ENCODE measurements at regions not wholly inside any gene's neighbourhood (a gene's known extent, or its start where the extent isn't known, plus 50 kb on each side); places are given as distances from the start of the nearest gene placed in this dataset.

- H3K9me3 Mint-ChIP-seq = no peaks in the 10 kb centered on the region
- no peak for DNase-seq (ENCODE audit: low spot score in 2 of 2, unreplicated experiment in 2 of 2)
- no peaks in the 10 kb centered on the region for H3K27me3 Mint-ChIP-seq (ENCODE audit: low read depth)
- no peaks in the 10 kb centered on the region for H3K4me1 Mint-ChIP-seq
- no peak for TF ChIP-seq CTCF (IDR thresholded peaks at IDR 0.05; ENCODE audit: unreplicated experiment)
- H3K36me3 Mint-ChIP-seq = no peaks in the 10 kb centered on the region
- no peak overlapping the region for H3K27ac Mint-ChIP-seq
- H3K4me3 Mint-ChIP-seq = no peak overlapping the region
Measured at GRCh38 chr13:32857689-32858088, 158.5 kb upstream of the KL start.

- Mint-ChIP-seq H3K9me3 (no peaks in the 10 kb centered on the region), H3K4me3 (no peak overlapping the region), H3K27ac (no peak overlapping the region), H3K27me3 (ENCODE audit: low read depth) (no peaks in the 10 kb centered on the region), H3K36me3 (no peaks in the 10 kb centered on the region), H3K4me1 (no peaks in the 10 kb centered on the region)
- DNase-seq (ENCODE audit: low spot score in 2 of 2, unreplicated experiment in 2 of 2) = no peak
- no peak for TF ChIP-seq CTCF (IDR thresholded peaks at IDR 0.05; ENCODE audit: unreplicated experiment)
Measured at GRCh38 chr13:32859707-32860292, 156.4 kb upstream of the KL start.

GRCh38 chr13:32861304-32861703, 154.9 kb upstream of the KL start:
- no peaks in the 10 kb centered on the region for H3K9me3 Mint-ChIP-seq
- no peak overlapping the region for H3K27ac Mint-ChIP-seq
- no peaks in the 10 kb centered on the region for H3K27me3 Mint-ChIP-seq (ENCODE audit: low read depth)
- no peaks in the 10 kb centered on the region for H3K36me3 Mint-ChIP-seq
- DNase-seq (ENCODE audit: low spot score in 2 of 2, unreplicated experiment in 2 of 2) = no peak
- no peaks in the 10 kb centered on the region for H3K4me1 Mint-ChIP-seq
- TF ChIP-seq CTCF (IDR thresholded peaks at IDR 0.05; ENCODE audit: unreplicated experiment) = no peak
- H3K4me3 Mint-ChIP-seq = no peak overlapping the region

- H3K4me1 Mint-ChIP-seq = no peaks in the 10 kb centered on the region
- H3K27me3 Mint-ChIP-seq (ENCODE audit: low read depth) = no peaks in the 10 kb centered on the region
- DNase-seq (ENCODE audit: low spot score in 2 of 2, unreplicated experiment in 2 of 2) = no peak
- no peak overlapping the region for H3K4me3 Mint-ChIP-seq
- H3K27ac Mint-ChIP-seq = no peak overlapping the region
- TF ChIP-seq CTCF (IDR thresholded peaks at IDR 0.05; ENCODE audit: unreplicated experiment) = no peak
- H3K36me3 Mint-ChIP-seq = peaks cover 2% of the 10 kb centered on the region
- peaks cover 6% of the 10 kb centered on the region for H3K9me3 Mint-ChIP-seq
Measured at GRCh38 chr13:32863596-32863995, 152.6 kb upstream of the KL start.

GRCh38 chr13:32866921-32867320, 149.3 kb upstream of the KL start:
- Mint-ChIP-seq H3K9me3 (peaks cover 19% of the 10 kb centered on the region), H3K36me3 (peaks cover 2% of the 10 kb centered on the region), H3K27me3 (ENCODE audit: low read depth) (no peaks in the 10 kb centered on the region), H3K4me1 (no peaks in the 10 kb centered on the region), H3K27ac (no peak overlapping the region), H3K4me3 (no peak overlapping the region)
- DNase-seq (ENCODE audit: low spot score in 2 of 2, unreplicated experiment in 2 of 2) = no peak
- TF ChIP-seq CTCF (IDR thresholded peaks at IDR 0.05; ENCODE audit: unreplicated experiment) = no peak

- Mint-ChIP-seq H3K36me3 (no peaks in the 10 kb centered on the region), H3K9me3 (no peaks in the 10 kb centered on the region), H3K27me3 (ENCODE audit: low read depth) (no peaks in the 10 kb centered on the region), H3K4me1 (peaks cover 19% of the 10 kb centered on the region), H3K27ac (no peak overlapping the region), H3K4me3 (no peak overlapping the region)
- no peak for TF ChIP-seq CTCF (IDR thresholded peaks at IDR 0.05; ENCODE audit: unreplicated experiment)
- no peak for DNase-seq (ENCODE audit: low spot score in 2 of 2, unreplicated experiment in 2 of 2)
Measured at GRCh38 chr13:32877491-32877890, 138.7 kb upstream of the KL start.
